HG02642 (cell line): ENCODE measurements at regions not wholly inside any gene's neighbourhood (a gene's known extent, or its start where the extent isn't known, plus 50 kb on each side); places are given as distances from the start of the nearest gene placed in this dataset.
"Not testable (repeated sequence)": the region's sequence is repeated elsewhere in the genome, so short reads cannot be mapped to it uniquely, and the experiment has no call there.

ENCODE experiments used
- ATAC-seq: cut with Tn5 transposase; IDR thresholded peaks from one replicate; pipeline ENCODE4 v1.9.1; 2021; ENCODE audit warnings: mild to moderate bottlenecking; ENCODE audit not compliant: unreplicated experiment, poor library complexity

DNA sequence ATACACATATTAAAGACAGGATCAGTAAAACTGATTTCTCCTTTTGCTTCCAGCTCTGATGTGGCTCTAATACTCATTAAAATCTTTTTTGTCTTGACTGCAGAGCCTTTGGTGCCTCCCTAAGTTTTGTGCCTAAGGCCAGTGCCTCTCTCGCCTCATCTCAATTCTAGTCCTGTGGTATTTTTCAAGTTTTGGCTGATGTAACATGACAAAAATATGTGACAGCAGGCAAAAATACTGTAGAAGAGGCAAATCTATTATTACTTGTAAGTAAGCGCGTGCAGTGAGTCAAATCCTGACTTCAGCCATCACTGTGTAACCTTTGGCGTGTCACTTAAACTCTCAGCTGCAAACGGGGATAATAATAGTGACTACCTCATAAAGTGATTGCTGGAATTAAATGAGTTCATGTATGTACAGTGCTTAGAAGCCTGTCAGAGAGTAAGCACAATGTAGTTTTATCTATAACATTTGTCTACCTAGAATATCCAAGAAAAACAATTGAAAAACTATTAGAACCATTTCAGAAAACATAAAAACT is 74.0 kb downstream of the MAB21L3 start:
- no peak for ATAC-seq

DNA sequence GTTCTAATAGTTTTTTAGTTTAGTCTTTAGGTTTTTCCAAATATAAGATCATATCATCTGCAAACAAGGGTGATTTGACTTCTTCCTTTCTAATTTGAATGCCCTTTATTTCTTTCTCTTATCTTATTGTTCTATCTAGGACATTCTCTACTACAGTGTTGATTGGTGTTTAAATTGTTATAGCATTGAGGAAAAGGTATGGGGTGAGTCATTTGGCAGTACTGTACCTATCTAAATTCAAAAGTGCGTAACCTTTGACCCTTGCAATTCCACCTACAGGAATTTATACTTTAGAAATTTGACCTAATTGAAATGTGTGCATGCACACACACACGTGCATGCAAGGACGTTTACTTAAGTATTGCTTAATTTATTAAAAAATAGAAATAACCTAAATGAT is 78.3 kb downstream of the MAB21L3 start:
- no peak for ATAC-seq

DNA sequence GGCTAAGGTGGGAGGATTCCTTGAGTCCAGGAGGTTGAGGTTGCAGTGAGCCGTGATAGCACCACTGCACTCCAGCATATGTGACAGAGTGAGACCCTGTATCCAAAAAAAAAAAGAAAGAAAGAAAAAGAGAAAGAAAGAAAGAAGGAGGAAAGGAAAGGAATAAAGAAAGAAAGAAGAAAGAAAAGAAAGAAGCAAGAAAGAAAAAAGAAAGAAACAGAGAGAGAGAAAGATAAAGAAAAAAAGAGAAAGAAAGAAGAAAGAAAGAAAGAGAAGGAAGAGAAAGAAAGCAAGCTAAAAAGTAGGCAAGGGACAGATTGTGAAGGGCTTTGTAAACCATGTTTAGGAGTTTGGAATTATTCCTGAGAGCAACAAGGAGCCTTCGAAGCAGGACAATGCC is 80.1 kb downstream of the MAB21L3 start:
- no peak for ATAC-seq

DNA sequence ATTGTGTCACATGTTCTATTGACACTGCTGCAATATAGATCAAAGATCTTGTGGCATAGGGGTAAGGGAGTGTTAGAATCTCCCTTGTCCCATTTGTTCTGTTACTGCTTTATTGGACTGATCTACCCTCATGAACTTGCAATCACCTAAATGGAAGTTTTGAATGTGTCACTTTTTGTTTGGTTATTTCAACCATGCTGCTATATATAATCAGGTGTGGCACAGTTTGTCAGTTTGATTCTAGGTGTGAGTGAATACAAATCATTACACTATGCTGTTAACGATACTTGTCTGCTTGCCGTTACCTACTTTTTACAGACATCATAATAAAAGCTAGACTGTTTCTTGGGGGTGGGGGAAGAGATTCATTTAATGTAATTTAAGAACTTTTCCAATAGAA is 82.6 kb downstream of the MAB21L3 start:
- no peak for ATAC-seq

DNA sequence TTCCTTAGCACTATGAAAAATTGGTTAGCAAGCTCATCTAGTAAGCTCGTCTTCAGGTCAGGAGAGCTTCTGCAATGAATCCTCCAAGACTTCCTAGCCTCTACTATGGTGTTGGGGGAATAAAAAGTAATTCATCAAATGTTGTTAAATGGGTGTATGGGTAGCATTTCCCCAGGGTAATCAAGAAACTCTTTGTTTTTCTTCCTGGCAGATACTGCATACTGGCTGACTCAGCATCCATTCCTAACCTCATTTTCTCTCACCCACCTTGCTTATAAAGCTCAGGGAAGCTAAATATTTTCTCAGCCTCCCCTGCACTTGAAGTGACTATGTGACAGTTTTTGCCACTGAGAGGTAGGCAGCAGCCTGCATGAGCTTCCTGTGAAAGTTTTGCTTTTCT is 83.4 kb downstream of the MAB21L3 start:
- no peak for ATAC-seq

DNA sequence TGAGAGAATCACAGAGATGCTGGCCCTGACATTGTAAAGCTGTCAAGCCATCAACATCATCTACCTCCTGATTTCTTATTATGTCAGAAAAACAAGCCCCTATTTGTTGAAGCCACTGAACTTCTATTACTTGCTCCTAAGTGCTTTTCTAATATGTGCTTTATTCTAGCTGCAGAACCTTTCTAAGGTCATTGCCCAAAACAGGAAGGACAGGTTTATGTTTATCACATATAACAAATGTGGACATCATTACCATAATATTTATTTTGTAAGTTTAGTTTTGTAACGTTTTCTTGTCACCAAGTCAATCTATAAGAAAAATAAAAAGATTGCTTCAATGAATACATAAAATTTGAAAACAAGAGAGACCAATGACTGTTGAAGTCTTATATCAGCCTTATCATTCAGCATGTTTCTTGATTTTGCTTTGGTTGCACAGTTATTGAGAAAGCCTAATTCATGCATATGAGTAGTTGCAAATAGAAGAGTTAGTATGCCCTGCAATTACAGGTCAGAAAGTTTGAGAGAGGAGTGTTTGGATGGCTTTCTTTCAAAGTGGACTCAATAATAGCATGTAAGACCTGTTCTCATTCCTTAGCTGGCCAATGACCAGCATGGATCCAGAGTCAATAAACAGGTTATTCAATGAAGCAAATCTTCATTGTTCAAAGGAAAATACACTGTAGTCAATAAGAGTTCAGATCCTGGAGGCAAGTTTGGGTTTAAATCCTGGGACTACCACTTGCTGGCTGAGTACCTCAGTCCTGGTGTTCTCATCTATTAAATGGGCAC is 84.1 kb downstream of the MAB21L3 start:
- ATAC-seq = no peak

DNA sequence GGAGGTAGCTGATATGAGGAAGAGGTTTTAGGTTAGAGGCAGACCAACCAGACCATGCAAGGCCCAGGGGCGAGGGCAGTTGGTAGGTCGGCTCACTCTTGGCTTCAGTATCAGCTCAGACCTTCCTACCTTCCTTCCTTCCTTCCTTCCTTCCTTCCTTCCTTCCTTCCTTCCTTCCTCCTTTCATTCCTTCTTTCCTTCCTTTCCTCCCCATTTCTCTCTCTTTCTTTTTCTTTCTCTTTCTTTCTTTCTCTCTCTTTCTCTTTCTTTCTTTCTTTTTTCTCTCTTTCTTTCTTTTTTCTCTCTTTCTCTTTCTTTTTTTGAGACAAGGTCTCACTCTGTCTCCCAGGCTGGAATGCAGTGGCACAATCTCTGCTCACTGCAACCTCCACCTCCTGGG is 89.1 kb downstream of the MAB21L3 start:
- not testable (repeated sequence) for ATAC-seq

DNA sequence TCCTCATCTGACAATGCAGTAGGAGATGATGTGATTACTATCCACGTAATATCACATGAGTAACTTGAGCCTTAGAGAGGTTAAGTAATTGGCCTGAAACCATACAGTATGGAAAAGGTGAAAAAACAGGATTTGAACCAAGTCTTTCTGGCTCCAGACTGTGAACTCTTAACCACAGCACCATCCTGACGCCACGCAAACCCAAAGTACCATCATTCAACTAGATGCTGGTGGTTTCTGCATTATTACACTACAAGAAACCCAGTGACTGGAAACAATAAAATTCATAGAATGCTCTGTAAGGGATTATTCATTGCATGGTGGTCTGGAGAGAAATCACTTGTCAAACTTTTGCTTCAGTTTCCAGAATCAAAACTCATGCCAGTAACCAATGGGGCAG is 90.7 kb downstream of the MAB21L3 start:
- ATAC-seq = no peak

DNA sequence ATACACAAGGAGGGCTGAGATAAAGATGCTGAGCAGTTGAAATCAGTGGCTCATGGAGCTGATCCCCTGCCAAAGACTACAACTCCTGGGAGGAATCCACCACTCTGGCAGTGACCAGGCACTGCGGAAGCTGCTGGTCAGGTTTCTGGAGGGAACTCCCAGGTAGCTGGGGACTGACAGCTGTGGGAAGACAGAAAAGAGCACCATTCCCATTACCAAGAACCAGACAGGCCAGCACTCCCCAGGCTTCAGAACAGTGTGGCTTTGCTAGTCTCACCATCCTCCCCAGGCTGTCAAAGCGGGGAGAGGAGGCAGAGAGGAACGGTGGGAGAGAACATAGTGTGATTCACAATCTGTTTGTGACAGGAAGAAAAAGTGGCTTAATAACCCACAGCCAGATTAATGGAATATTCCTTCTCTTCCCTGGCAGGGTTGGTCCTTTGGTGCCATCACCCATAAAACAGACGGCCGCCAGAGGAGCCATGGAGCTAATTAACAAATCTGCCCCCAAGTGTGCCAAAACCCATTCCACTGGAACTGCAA is 92.1 kb downstream of the MAB21L3 start:
- no peak for ATAC-seq

DNA sequence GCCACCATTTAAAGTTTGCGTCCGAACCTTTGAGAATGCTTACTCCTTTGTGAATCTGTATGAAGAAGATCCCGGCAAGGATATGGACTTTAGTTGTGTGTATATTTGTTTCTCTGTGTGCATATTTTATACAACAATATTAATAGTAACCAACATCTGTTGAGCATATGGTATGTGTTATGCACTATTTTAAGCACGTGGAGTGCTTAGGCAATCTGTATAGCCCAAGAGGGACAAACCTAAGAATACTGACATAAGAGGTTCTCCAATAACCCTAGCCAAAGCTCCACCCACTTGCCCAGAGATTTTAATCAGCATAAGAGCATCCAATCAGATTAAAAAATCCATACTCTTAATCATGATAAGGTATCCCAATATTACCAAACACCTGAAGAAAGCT is 92.7 kb downstream of the MAB21L3 start:
- ATAC-seq = no peak

DNA sequence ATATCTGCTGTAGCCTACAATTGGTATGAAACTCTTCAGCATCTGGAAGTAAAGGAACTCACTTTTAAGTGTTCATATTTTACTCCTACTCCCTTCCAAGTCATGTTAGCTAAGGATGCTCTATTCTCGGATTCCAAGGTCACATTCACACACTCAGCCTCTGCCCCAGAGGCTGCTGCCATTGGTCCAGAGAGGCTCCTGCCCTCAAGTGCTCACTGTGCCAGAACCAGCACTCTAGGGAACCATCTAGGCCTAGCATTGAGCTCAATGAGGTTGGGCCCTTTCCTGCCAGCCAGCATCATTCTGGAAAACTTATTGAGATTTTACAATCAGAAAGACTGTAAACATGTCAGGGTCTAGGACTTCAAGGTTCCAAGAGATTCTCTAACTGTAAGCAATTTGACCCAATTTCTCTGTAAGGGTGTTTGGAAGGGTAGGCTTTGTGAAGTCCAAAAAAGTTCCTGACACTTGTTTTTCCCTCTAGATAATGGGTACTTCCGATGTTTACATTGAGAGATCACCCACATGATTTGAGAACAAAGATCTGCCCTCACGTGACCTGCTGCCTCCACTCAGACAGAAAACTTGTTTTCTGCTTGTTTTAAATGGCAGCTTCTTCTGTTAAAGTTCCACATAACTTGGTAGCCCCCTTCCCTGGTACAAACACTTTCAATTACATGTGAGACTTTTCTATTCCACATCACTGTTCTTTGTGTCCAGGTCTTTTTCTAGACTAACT is 94.9 kb downstream of the MAB21L3 start:
- ATAC-seq = no peak

DNA sequence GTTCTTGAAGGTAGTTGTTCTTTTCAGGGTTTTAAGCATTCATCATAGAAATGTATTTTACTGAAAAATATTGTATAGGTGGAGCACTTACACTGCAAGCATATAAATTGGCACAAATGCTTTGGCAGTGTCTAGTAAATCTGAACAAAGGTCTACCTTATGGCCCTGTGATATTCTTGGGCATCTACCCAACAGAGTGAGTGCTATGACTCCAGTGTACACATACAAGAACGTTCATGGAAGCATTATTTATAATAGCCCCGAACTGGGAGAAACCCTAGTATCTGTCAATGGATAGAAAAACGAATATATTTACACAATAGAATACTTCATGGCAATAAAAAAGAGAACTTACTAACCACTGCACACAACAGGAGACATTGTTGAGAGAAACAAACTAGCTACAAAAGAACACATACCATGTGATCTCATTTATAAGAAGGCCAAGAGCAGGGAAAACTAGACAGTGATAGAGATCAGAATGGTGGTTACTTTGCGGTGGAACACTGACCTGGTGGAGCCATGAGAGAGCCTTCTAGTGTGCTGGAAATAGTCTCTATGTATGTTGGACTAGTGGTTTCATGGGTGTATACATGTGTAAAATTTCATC is 96.0 kb downstream of the MAB21L3 start:
- ATAC-seq = no peak

DNA sequence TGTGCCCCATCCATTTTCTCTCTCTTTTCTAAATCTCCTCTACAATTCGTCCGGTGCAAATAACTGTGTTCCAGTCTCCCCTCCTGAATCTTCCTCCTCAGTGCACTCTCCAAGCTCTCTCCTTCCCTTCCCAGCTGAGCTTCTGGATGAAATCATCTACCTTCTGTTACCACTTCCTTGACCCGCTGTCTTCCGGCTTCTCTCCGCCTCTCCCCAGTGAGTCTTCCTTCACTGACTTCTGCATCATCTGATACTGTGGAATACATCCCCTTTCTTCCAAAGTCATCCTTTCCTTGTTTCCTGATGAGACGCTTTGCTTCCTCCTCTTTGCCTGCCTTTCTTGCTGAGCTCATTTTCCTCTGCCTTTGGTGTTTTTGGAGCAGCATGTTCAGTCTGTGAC is 96.9 kb downstream of the MAB21L3 start:
- ATAC-seq = no peak

DNA sequence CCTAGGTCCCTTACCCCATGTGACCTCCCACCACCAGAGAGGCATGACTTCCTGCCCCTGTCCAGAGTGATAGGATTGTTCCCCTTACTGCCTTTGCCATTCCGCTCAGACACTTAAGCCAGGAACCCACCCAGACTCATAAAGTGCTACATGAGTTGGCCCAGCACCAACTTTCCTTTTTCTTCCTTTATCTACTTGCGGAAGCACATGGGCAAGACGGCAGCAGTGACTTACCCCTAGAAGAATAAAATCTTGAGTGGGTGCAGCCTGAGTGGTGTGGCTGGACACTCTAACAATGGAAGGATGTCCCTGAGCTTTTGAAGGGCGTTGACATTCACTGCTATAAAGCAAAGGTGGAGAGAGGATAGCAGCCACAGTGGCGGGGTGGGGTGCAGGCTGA is 100.1 kb downstream of the MAB21L3 start:
- no peak for ATAC-seq

DNA sequence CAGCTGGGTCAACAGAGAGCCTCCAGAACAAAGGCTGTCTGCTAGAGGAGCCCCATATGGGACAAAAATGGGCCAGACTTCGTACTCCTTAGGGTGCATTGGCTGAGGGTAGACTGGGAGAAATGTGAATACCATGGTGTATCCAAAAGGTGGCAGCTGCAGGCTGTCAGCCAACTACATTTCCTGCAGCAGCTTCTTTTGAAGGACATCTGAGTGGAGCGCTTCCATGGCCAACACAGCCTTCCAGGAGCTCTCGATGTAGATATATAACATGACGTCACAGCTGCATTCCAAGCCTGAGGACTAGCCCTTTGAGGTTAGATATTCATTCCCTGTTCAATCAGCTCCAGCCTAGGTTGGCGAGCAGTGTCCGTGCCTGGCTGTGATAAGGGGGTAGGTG is 107.7 kb downstream of the MAB21L3 start:
- ATAC-seq = no peak

DNA sequence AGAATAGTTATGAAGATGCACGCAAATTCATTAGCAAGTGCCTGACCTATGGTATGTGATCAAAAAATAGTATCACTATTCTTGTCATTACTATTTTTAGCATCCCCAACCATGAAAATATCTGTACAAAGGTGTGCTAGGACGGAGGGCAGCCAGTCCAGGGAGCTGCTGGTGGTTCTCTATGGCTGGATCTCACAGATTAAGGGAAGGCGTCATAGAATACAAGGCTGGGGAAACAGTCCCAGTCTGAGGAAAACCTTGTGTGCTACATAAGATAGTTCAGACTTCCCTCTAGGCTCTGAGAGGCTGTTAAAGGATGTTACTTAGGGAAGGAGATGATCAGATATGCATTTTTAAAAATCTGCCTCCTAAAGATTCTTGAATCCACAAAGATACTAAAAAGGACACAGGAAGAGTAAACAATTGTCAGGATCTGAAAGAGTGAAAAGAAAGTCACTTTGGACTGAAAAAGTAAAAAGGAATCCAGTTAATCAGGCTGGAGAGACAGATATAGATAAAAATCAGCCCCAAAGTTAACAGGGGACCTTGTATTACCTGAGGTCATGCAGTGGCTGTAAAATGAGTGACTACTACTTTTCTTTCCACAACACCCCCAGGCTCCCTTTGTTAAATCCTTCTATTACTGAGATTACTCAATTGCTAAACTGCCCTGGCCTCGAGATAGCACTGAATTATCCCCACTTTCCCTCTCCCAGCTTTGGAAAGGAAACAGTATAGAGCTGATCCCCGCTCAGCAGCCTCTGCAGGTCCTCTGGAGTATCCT is 108.6 kb downstream of the MAB21L3 start:
- no peak for ATAC-seq

DNA sequence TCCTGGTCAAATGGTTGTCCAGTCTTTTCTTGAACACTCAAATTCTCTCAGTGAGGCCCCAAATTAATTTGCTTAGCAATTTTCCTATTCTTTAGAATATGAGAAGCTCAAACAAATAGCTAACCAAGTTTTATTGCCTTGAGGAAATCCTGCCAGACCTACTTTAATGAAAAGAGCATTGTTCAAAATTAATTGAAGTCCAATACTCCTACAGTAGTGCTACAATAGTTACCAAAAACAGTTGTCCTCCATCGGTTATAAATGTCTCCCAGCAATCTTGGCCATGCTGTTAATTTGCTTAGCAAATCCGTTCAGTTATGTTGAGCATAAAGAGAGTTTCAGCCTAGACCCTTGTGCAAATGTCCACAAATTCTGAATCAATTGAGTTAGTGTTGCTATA is 112.9 kb downstream of the MAB21L3 start:
- ATAC-seq = no peak

DNA sequence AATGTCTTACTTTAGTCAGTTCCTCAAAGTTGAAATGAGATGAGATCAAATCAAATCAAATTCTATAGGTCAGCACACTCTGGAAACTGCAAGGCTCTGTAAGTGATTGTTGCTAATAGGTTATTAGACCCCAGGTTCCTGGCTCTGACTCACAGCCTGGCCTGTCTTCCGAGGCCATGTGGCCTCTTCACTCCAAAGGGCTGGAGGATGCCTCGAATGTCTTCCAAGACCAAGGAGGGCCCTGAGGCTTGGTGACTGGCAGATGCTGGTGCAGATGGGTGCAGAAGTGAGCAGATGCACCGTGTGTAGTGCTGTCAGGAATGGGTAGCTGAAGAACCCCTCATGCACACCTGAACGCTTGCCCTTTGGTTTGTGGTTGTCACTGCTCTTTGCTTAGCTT is 113.4 kb downstream of the MAB21L3 start:
- no peak for ATAC-seq

DNA sequence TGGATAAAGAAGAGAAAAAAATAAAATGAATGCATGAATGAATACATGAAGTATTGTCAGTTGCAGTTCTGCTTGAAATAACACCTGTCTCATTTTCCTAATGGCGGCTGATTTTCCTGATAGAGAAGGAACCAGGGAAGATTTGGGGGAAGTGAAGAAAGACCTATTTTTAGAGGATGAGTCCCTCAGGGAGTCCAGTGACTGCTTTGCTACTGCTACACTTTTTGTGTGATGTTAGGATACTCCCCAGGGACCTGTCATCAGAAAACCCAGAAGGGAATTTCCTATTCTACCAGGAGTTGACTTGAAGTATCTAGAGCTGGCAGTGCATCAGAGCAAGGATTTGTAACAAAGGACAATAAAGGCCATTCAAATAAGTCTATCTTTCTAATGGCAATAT is 114.8 kb downstream of the MAB21L3 start:
- ATAC-seq = no peak

DNA sequence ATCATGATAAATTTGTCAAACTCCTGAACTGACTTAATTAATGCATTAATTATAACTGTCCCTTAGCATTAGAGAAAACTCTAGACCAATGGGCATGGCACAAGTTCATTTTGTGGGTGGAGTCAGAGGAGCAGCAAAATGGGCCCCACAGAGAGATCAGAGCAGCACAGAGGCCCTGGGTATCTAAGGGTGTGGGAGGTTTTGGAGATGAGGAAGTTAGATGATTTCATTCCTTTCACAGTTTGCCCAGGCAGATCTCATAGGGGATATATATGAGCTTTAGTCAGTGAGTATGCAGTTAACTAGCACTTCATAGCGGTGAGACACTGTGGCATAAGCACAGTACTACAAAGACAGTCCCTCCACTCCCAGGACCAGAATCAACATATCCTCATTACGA is 117.3 kb downstream of the MAB21L3 start:
- ATAC-seq = no peak
